Loucy (cell line): ENCODE measurements at regions not wholly inside any gene's neighbourhood (a gene's known extent, or its start where the extent isn't known, plus 50 kb on each side); places are given as distances from the start of the nearest gene placed in this dataset.

ENCODE experiments used
- CTCF ChIP-seq: fragments of 200-600 bp; sonication (generic); conservative IDR thresholded peaks from 2 replicates; pipeline ENCODE4 v1.5.1; 2014; ENCODE audit warnings: mild to moderate bottlenecking, antibody characterized with exemption, low read length
- EZH2phosphoT487 ChIP-seq: fragments of 200-600 bp; IDR thresholded peaks from 2 replicates; pipeline ENCODE4 v1.6.1; 2018; ENCODE audit warnings: antibody characterized with exemption, mild to moderate bottlenecking, moderate library complexity, borderline replicate concordance

- TF ChIP-seq CTCF (no peak), EZH2phosphoT487 (no peak)
Measured at GRCh38 chr14:105588236-105588860, 62.0 kb downstream of the TMEM121 start.
